Stimulated activated CD8-positive, alpha-beta memory T cell treated with anti-CD3 and anti-CD28 coated beads, Interleukin-4, amount 100 ng/mL, for 1 hour (primary cell): ENCODE measurements at regions not wholly inside any gene's neighbourhood (a gene's known extent, or its start where the extent isn't known, plus 50 kb on each side); places are given as distances from the start of the nearest gene placed in this dataset.

Experiments used
- DNase-seq, 2 donors: peaks; one replicate each; pipeline ENCODE4 v3.0.0-alpha.2; 2020; ENCODE audit warnings: low read depth in 2 of 2, low spot score in 1 of 2

DNA sequence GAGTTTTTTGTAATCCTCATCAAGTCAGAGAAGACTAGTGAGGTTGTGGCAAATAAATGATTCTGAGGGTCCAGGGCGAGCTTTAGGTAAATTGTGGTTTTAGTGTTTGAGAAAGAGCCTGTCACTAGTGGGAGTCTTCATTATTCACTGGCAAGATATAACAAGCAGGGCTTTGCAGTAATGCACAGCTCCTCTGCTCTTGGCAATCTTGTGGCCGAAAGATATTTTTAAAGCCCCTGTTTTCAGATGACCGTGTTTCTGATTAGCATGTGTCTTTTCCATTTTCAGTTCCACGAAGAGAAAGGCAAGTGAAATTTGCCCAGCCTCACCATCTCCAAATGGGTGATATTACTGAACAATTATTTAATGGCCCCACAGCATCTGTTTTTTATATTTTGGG, 154.0 kb upstream of the BCL6 start:
- no peak for DNase-seq

DNA sequence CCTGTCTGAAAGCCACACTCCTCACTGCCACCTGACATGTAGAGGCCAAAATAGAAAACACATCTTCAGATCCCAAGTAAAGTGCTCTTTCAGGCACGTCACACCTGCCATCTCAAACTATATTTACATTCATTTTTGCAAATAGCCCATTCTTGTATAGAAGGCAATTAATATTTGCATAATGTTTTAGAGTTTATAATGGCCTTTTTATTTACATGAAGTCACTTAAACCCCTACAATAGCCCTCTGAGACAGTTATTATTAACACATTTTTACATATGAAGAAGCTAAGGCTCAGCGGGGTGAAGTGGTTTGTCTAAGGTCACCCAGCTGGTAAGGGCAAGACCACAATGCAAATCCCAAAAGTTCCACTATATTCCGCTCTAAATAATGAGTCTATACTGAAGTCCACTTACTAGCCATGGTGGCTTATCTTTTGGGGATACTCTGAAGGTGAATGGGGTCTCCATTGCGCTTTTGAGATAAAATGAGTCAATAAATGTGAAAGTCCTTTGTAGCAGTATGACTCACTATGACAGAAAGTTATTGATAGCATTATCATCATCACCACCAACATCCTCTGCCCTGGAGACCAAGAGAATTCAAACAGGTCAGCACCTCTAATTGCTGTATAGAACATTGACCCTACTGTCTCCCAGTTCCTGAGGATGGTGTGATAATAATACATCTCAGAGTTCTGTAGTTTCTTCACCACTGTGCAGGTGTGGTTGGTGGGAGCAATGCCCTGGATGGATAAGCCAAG, 155.9 kb upstream of the BCL6 start:
- no peak for DNase-seq

DNA sequence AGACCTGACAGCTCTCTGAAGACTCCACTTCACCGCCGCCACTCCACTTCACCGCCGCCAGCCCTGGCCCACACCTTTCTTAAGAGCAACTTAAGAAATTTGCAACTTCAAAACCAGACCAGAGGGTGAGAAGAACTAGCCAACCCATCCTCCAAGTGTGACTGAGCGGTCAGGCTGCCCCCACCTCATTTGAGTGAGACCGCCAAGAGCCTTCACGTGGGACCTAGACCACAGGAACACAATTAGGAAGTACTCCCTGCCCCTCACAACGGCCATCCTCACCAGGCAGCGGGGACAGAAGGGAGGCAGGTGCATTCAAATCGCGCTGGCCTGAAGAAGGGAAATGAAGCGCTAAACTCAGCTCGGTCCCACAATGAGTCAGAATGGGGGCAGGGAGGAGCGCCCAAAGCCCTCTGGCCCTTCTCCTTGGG, 156.8 kb upstream of the BCL6 start:
- no peak for DNase-seq

DNA sequence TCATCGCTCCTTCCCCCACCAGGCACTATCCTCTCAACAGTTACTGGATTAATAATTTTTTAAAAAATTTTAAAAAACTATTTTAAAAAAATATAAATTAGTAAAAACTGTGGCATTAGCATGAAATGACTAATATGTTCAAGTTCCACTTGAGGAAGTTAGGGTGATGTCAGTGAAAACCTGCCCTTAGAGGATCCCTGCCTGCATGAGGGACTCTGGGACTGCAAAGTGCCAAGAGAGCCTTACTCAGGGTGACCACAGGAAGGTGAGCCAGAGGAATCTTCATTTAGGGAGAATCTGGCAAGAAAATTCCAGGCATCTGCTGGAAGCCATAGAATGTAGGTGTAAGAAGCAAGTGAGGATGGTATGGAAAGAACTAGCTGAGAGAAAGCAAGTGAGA, 157.7 kb upstream of the BCL6 start:
- no peak for DNase-seq

DNA sequence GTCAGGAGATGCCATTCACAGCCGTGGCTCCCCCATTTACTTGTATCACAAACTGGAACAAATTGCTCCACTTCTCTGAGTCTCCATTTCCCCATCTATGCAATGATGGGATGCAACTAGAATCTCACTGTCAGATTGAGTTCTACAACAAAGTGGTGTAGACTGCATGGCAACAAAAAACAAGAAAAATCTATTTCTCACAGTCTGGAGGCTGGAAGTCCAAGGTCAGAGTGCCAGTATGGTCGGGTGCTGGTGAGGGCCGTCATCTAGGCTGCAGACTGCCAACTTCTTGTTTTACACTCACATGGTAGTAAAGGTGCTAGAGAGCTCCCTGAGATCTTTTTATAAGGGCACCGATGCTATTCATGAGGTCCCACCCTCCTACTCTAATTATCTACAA, 158.4 kb upstream of the BCL6 start:
- DNase-seq: no peak

DNA sequence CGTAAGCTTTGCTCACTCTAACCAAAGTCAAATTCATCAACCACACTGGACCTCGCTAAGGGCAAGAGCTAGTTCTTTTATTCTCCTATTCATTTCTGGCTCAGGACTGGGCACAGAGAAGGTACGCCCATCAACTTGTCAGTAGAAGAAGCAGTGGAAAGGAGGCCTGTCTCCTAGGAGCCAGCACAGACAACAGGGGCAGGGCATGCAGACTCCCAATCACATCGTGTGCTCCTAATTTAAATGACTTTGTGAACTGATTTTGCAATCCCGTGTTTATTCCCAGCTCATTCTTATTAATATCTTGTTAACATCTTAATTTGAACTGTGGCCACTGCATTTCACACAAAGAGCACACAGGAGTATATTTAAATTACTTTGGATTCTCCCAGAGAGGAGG, 161.1 kb upstream of the BCL6 start:
- no peak for DNase-seq

DNA sequence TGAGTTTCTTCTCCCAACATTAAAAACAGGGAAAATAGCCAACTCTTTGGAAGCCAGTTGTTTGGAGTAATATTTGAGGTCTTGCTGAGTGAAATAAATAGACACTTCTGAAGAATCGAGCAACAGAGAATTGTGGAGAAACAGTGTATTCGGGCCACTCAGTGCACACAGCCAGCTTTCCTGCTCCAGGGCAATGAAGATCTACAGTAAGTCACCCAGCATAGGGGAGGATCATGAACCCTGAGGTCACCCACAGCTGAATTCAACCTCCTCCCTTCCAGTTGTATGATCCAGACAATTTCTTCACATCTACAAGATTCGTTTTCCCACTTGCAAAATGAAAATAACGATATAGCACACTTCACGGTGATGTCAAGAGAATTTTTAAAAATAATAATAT, 161.7 kb upstream of the BCL6 start:
- DNase-seq: no peak

DNA sequence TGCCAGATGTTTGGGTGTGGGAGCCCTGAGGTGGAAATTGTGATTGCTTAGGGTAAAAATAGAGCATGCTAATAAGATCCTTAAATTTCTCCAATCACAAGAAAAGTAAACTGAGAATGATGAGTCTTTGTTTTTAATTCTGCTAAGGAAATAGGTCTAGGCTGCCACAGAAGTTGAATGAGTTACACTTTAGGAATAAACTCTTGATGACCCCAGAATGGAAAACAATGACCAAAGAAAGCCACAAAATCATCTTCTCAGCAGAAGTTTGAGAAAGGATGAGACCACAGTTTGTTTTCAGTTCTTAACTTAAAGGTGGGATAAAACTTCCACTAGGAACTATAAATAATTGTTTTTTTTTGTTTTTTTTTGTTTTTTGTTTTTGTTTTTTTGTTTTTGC, 164.6 kb upstream of the BCL6 start:
- no peak for DNase-seq

DNA sequence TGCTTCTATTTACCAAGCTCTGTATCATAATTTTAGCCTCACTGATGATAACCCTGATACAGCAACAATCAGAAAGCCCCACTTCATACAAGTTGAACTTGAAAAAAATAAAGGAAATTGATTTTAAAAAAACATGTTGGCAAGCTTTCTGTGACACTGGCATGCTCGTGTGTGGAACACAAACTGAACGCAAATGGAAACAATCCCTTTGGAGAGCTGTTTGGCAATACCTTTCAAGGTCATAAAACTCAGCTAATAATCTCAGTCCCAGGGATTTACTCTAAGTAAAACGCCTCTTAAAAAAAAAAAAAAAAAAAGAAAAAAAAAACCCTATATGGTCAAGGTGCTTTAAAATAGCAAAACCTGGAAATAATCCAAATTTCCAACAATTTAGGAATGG, 166.7 kb upstream of the BCL6 start:
- DNase-seq: no peak

DNA sequence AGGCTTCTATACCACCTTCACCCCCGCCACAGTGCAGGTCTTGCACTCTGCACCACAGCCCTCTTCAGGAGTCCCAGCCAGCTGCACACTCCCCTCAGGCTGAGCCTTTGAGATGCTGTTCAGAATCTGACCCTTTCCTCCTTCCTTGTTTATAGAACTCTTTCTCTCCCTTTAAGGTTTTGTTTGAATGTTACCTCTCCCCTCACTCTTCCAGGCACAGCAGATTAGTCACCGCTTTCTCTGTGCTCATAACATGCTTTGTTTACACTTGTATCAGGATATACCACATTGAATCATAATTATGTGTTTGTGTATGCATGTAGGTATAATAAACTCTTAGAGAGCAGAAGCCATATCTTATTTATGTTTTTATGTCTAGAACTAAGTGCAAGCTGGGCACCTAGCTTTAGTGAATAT, 168.4 kb upstream of the BCL6 start:
- DNase-seq: no peak

DNA sequence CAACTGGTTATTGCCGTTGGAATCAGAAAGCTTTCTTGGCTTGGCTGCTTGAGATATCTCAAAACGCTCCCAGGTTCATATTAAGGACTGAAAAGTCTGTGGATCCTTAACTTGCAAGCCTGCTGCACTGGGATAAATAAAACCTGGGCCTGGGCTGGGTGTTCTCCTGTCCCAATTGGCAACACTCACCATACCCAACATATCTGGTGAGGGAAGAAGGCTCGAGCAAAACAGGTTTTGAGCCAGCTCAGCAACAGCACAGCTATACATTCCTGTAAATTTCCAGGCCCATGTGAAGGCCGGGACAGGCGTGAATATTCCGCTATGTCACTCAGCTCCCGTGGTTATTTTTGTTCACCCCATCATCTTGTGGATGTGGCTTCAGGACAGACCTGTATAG, 169.0 kb upstream of the BCL6 start:
- no peak for DNase-seq

DNA sequence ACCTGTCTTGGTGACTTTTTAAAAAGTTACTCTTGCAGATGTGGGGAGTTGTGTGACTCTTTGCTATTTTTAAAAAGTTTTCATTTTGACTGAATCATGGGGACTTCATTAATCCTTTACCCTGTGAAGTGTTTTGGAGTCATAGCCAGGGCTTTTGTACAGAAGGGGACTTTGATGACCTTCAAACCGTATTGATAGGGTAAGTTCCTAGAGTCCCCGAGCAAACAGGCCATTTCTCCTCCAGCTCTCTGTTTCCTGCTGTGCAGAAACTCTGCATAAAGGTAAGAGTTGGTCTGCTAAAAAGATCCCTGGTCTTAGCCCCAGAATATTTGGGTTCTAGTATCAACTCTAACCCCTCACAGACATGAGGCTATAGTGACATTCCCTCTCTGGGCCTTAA, 170.8 kb upstream of the BCL6 start:
- no peak for DNase-seq

DNA sequence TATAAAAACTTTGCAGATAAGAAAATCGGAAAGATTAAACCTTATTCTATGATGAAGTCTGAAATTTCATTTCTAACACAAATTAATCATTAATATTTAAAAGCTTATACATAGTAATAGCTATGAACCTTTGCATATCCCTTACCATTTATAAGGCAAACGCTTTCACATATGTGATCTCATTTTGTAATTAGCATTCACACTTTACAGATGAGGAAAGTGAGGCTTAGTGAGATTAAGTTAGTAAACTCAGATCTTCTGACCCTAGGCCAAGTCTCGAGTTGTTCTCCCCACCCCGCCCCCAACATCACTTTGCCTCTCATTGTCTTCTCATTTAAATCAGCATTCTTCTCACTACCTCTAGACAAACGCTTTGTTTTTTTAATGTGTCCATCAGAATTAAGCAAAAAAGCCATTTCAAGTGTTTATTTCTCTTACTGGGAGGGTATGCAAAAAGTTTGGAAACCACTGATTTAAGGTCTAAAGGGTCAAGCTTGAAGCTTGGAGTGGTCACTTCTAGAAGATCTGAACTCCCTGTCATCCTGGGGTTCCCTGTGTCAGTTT, 172.9 kb upstream of the BCL6 start:
- no peak for DNase-seq

DNA sequence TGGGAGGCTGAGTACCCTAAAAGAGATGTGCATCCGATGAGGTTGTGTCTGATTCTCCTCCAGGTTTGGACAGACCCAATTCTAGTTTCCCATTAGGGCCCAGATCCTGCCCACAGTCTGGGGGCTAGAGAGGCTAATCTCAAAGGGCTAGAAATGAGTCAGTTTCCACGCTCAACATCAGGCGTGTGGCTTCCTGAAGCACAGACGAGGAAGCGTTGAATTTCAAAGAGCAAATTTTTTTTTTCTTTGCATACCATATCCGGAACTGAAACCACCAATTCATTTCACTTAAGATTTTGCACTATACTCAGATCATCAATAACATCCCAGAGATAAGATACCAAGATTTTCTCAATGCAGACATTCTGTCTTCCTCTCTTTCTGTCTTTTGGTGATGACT, 173.8 kb upstream of the BCL6 start:
- DNase-seq: peak; percentile 22 to 32

DNA sequence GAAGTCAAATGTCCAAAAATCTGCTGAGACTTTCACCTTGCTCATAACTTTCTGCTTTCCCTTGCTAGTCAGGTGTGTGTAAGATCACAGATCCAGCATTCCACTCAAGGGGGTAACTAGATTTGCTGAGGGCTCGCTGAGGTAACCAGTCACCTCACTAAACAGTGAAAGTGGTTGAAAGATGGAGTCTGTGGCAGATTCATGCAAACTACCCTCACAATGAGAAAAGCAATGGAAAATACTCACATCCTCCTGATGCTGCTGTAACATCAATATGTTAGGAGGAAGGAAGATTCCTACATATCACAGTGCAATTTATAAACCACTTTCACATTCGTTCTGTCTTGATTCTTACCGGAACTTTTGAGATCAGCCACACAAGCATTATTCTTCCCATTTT, 174.3 kb upstream of the BCL6 start:
- DNase-seq: no peak

DNA sequence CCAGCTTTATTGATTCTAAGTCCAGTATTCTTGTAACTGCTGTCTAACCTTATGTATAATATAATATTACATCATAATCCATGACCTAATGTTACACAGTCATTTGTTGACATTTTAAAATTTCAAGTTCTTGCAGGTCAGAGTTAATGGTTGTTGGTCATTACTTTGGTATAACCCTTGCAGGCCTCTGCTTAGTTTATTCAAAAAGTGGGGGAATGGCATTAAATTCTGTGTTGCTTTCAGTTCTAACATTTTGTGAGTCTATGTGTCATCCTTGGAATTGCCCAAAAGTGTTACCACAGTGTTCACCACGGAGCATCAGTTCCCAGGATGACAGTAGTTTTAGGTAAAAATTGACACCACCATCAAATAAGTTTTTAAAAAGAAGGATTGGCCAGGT, 174.8 kb upstream of the BCL6 start:
- DNase-seq: no peak

DNA sequence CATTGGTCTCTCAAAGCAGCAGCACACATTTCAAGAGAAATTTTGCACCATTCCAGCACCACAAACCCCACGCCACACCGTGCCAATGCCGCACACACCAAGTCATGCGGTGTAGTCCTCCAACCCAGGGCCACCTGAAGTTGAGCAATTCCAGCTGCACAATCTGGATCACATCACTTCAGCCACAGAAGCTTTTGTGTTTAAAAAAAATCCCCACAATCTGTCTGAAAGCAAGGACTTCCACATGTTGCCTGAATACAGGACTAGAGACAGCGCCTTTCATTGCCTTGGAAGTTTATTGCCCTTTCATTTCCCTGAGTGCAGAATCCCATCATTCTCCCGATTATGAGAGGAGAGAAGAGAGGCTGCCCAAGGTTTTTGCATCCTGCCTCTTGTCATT, 175.6 kb upstream of the BCL6 start:
- DNase-seq: no peak

DNA sequence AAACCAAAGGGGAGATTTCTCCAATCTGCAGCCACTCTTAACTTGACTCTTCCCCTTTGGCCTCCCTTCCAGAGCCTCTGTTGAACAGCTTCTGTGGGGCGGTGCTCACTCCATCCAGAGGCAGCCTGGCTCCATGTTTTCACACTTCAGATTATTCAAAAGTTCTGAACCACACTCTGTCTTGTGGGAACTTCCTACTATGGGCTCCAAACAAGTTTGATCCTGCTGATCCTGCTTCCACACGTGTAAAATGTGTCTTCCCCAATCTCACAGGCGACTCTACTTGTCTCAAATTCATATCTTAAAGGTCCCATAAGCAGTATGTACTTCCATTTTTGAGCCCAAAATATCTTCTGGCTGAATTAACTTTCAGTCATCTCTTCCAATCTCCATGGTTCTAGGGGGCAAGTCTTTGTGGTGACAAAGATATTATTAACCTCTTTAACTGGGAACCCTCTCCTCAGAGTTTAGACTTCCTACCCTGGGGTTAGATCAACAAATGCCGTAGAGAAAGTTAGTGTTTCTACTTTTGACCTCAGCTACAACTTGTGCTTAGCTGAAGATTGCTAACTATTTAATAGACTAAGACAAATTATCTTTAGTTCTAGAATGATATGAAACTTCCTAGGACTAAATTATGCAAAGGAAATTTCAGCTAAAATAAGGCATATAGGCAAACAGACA, 176.3 kb upstream of the BCL6 start:
- no peak for DNase-seq

DNA sequence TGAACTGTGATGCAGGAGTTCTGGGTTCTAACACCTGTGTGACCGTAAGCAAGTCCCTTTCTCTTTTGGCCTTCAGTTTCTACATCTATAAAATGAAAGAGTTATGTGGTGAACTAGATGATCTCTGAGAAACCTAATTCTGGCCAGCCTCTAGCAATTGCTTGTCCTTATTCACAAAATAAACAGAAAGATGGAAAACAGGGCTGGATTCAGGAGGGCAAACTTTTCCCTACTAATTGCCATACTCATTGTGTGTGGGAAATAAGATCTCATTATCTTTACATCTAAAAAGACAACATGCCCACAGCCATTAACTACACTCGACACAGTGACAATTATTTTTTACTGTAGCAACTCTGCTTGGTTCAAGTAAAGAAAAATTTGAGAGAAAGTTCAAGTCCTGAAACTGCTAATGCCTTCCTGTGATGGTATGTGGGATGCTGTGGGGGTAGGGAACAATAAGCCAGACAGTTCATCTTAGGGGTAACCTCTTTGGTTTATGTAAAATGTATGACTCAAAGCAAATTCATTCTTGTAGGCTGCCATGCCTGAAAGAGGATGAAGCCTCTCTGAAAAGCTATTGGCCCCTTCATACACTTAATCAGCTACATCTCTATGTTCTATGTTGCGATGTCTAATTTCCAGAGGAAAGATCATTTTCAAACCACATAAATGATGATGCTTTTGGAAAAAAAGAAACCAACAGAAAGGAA, 177.6 kb upstream of the BCL6 start:
- no peak for DNase-seq

DNA sequence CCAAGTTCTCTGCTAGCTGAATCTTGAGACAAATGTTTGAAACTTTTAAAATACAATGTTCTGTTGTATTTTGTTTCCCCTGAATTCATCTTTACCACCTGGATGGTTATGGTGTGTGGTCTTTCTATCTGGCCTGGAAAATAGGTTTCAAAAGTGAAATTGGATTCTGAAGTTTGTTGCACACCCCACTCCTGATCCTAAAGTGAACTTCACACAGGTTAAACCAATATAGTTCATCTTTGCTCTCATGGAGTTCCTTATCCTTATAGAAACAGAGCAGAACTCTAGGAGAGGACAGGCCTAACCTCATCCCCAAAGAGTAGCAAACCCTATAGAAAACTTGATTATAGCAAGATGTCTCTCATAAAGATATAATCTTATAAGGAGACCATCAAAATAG, 179.4 kb upstream of the BCL6 start:
- no peak for DNase-seq

DNA sequence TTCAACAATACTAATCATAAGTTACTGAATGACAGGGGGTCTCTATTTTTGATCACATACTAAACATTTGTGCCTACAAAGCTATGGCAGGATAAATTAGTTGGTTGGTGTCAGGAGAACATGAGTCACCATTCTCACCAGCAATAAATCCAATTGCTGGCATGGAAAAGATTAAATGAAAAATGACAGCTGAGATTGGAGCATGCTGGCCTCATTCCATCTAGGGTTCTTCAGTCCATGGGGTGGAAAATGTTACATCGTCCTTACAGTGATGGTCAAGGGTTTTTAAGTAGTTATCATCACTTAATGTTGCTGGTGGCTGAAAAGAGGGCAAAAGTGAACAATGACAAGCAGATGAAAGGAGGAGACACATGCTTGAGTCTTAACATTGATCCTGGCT, 180.1 kb upstream of the BCL6 start:
- no peak for DNase-seq

DNA sequence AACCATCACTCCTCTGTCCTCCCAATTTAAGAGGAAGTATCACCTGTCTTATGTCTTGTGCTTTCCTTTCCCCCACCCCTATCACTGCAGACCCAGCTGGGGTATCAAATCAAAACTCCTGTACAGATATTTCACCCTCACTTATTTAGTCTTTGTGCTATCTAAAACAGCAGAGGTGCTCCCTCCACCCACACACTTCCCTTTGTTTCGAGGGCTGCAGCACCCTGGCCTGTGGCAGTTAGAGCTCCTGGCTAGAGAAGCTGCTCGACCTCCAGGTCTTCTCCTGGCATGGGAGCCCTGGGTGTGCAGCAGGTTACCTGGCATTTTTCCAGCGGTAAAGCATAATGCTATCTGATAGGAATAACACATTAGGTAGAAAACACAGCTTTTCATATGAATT, 181.4 kb upstream of the BCL6 start:
- no peak for DNase-seq
